ENCODE measurements at regions not wholly inside any gene's neighbourhood (a gene's known extent, or its start where the extent isn't known, plus 50 kb on each side); places are given as distances from the start of the nearest gene placed in this dataset.

DNA sequence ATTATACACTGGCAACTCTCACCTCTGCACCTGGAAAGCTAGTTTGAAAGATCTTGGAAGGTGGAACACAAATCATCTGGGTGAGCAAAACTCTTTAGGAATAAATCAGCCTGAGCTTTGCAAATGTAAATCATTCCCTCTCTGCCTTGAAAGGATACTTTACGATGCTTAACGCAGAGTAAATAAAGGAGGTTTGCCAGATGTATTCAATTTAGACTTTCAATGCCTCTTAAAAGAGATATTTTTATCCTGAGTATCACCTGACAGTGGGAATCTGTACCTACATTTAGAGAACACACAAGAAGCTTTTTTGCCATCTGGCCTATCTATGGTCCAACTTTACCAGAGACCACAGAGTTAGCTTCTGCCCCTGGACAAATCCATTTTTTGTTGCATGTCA lies 983.2 kb upstream of the CDH2 start:
- TF ChIP-seq, protein P1, sequence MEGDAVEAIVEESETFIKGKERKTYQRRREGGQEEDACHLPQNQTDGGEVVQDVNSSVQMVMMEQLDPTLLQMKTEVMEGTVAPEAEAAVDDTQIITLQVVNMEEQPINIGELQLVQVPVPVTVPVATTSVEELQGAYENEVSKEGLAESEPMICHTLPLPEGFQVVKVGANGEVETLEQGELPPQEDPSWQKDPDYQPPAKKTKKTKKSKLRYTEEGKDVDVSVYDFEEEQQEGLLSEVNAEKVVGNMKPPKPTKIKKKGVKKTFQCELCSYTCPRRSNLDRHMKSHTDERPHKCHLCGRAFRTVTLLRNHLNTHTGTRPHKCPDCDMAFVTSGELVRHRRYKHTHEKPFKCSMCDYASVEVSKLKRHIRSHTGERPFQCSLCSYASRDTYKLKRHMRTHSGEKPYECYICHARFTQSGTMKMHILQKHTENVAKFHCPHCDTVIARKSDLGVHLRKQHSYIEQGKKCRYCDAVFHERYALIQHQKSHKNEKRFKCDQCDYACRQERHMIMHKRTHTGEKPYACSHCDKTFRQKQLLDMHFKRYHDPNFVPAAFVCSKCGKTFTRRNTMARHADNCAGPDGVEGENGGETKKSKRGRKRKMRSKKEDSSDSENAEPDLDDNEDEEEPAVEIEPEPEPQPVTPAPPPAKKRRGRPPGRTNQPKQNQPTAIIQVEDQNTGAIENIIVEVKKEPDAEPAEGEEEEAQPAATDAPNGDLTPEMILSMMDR (IDR thresholded peaks at IDR 0.05; ENCODE audit: borderline replicate concordance, control extremely low read depth, extremely low read depth, insufficient read depth, missing control alignments): no peak
- in situ Hi-C loops (cut with MboI; ENCODE audit: low sequenced_read_pairs, unreplicated experiment): no loop called here
- DNase-seq (ENCODE audit: low spot score): no peak

DNA sequence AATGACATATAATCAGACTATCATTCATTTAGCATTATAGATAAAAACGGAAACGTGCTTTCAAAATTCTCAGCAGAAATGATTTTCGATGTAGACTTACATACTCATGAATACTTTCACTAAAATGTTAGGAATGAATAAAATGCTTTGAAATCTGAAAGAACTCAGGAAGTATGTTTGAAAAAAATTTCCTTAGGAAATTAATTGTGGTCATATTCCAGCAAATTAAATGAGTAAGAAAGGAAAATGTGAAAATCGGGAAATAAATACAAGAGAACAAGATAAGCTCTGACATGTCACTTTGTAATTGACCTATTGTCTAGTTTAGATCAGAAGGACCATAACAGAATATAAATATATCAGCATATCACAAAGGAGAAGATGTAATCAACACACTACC lies 981.0 kb upstream of the CDH2 start:
- no peak for DNase-seq (ENCODE audit: low spot score)
- TF ChIP-seq, protein P1 (IDR thresholded peaks at IDR 0.05; ENCODE audit: borderline replicate concordance, control extremely low read depth, extremely low read depth, insufficient read depth, missing control alignments): no peak
- in situ Hi-C loops (cut with MboI; ENCODE audit: low sequenced_read_pairs, unreplicated experiment): no loop called here

DNA sequence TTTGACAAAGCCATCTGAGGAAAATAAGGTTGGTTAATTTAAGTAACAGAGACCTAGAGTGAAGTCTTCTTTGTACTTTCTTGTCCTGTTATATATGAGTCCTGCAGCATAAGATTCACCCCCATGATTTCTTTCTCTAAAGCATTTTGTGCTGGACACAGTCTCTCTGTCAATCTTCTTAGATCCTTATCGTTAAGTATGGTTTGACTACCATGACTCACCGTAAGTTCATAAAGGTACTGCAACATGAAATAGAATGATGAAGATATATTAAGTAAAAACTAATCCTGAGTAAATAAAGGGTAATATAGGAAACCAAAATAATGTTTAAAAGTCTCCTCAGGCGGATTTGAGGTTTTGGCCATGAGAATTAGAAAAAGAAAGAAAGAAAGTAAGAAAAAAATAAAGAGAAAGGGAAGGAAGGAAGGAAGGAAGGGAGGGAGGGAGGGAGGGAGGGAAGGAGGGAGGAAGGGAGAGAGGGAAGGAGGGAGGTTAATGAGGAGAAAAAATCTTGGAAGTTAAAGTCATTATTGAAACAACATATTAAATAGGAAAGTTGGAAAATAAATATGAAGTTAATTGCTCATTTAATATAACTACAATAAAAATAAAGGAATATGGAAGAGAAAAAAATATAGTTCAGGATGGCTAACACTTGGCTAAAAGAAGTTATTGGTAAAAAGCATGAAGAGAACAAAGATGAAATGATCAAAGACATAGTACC lies 980.3 kb upstream of the CDH2 start:
- in situ Hi-C loops (cut with MboI; ENCODE audit: low sequenced_read_pairs, unreplicated experiment): no loop called here
- DNase-seq (ENCODE audit: low spot score): no peak
- TF ChIP-seq, protein P1 (IDR thresholded peaks at IDR 0.05; ENCODE audit: borderline replicate concordance, control extremely low read depth, extremely low read depth, insufficient read depth, missing control alignments): no peak

DNA sequence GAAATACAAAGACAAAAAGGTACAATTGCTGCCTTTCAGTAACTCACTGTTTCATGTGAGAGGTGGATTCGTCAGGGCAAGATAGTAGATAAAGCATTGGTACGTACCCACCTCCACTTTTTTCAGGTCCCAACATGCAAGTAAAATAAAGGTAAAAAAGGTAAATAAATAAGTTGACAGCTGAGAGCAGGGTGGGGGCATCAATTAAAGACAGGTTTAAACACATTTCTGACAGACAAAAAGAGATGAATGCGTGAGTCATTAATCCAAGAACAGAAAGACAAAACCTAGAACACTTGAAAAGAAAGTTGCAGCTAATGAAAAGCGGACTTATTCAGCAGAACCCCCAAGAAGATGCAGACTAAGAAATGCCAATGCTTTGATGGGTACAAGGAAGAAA lies 979.6 kb upstream of the CDH2 start:
- in situ Hi-C loops (cut with MboI; ENCODE audit: low sequenced_read_pairs, unreplicated experiment): no loop called here
- TF ChIP-seq, protein P1 (IDR thresholded peaks at IDR 0.05; ENCODE audit: borderline replicate concordance, control extremely low read depth, extremely low read depth, insufficient read depth, missing control alignments): no peak
- no peak for DNase-seq (ENCODE audit: low spot score)

DNA sequence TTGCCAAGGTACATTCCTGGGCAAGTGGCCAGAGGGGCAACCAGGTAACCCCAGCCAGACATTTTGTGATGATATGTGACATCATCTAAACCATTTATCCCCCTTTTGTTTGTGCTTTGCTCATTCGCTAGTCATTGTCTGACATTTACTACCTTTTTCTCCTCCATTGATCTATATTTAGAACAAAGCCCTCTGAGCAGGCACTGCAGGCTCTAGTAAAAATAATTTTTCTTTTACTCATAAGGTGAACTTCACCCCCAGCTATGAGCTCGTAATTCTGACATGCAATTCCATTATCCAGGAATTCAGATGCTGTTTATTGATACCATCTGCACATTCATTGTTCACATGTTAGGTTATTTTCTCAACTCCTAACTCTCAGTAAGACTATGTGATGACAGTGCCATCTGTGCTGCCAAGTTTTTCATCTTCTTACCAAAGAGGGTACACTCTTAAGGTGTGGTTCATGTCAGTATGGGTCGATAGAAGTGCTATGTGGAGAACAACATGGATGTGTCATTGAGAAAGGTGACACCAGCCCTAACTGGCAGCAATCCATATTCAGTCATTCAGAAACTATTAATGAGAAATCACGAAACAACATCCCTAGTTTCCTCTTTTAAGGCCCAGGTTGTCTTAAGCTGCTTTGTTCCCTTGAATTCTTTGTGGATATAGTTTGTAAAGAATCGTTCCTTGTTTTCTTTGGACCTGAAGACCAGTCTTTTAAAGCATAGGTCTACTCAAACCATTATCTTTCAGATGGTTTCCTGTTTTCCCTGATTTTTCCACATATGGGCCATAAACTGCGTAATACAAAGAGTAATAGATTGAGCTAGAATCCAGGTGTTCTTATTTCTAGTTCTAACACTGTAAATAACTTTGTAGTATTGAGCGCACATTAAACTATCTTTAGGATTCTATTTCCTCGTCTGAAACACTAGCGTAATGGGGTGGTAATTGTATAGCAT lies 978.1 kb upstream of the CDH2 start:
- TF ChIP-seq, protein P1 (IDR thresholded peaks at IDR 0.05; ENCODE audit: borderline replicate concordance, control extremely low read depth, extremely low read depth, insufficient read depth, missing control alignments): no peak
- in situ Hi-C loops (cut with MboI; ENCODE audit: low sequenced_read_pairs, unreplicated experiment): no loop called here
- no peak for DNase-seq (ENCODE audit: low spot score)

DNA sequence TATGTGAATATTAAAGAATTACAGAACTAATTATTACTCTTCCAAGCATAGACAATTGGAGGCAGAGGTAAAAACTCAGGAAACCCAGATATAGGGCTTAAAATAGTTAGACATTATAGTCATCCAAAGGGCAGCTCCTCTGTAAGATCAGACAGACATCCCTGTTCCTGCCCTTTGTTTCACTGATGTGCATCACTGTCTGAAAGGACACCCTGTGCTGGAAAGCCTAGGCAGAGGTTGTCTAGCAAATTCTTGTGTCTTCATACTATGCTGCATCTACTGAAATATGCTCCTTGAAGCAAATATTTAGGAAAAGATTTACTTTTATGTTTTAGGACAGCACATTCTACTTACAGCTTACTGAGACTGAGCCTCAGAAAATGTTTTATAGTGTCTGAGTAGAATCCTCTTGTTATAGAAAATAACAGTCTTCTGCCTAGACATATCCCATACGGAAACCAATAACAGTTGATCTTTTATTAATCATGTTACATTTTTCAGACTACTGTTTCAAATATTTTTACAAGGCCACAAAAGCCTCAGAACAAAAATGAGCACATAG lies 977.3 kb upstream of the CDH2 start:
- in situ Hi-C loops (cut with MboI; ENCODE audit: low sequenced_read_pairs, unreplicated experiment): no loop called here
- DNase-seq (ENCODE audit: low spot score): no peak
- TF ChIP-seq, protein P1 (IDR thresholded peaks at IDR 0.05; ENCODE audit: borderline replicate concordance, control extremely low read depth, extremely low read depth, insufficient read depth, missing control alignments): no peak
